ENCODE measurements at regions not wholly inside any gene's neighbourhood (a gene's known extent, or its start where the extent isn't known, plus 50 kb on each side); places are given as distances from the start of the nearest gene placed in this dataset.

DNA sequence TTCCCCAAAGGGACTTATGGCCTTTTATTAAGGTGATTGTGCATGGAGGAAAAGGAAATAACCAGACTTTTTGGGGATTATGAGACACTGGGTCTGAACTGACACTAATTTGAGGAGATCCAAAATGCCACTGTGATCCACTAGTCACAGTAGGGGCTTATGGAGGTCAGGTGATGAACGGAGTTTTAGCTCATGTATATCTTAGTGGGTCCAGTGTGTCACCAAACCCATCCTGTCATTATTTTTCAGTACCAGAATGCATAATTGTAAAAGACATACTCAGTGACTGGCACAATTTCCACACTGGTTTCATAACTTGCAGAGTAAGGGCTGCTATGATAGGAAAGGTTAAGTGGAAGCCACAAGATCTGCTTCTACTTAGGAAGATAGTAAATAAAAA is 131.3 kb downstream of the RTL3 start:
- Histone ChIP-seq H3K4me3 (ENCODE audit: control insufficient read depth in 2 of 3, extremely low read depth in 1 of 3, insufficient read depth in 2 of 3, low read depth in 1 of 3, low read length in 3 of 3) (no peak overlapping the region), H3K9ac (ENCODE audit: control insufficient read depth, extremely low read depth, insufficient read depth, low read length) (no peak overlapping the region), H4K20me1 (ENCODE audit: control insufficient read depth, extremely low read depth, insufficient read depth, low read length) (no peaks in the 10 kb centered on the region), H3K36me3 (ENCODE audit: control insufficient read depth in 2 of 2, extremely low read depth in 1 of 2, insufficient read depth in 2 of 2, low read length in 2 of 2) (no peaks in the 10 kb centered on the region), H3K27ac (ENCODE audit: control insufficient read depth, insufficient read depth, low read length) (peak overlapping the region; percentile 22), H3K9me1 (ENCODE audit: control insufficient read depth, extremely low read depth, insufficient read depth, low read length) (no peaks in the 10 kb centered on the region), H3K4me2 (ENCODE audit: control insufficient read depth, extremely low read depth, insufficient read depth, low read depth, low read length) (peak overlapping the region; percentile 23), H2AFZ (ENCODE audit: control insufficient read depth, low read length) (no peak overlapping the region), H3K27me3 (ENCODE audit: control insufficient read depth, extremely low read depth, insufficient read depth, low read length) (no peaks in the 10 kb centered on the region), H3K79me2 (ENCODE audit: control insufficient read depth, insufficient read depth, low read length) (no peaks in the 10 kb centered on the region), H3K4me1 (ENCODE audit: control insufficient read depth, extremely low read depth, insufficient read depth, low read length) (peaks cover 8% of the 10 kb centered on the region), H3K9me3 (ENCODE audit: control insufficient read depth, low read depth, low read length) (no peaks in the 10 kb centered on the region)
- FAIRE-seq (no peak), DNase-seq (ENCODE audit: low read depth, low spot score) (no peak)
- dilution Hi-C loops (cut with MboI; ENCODE audit: extremely low pct_ligation_motif_present, low sequenced_read_pairs) = no loop called here
- no peak for TF ChIP-seq EZH2 (IDR thresholded peaks at IDR 0.05; ENCODE audit: low read length)
- TF ChIP-seq, protein P1, sequence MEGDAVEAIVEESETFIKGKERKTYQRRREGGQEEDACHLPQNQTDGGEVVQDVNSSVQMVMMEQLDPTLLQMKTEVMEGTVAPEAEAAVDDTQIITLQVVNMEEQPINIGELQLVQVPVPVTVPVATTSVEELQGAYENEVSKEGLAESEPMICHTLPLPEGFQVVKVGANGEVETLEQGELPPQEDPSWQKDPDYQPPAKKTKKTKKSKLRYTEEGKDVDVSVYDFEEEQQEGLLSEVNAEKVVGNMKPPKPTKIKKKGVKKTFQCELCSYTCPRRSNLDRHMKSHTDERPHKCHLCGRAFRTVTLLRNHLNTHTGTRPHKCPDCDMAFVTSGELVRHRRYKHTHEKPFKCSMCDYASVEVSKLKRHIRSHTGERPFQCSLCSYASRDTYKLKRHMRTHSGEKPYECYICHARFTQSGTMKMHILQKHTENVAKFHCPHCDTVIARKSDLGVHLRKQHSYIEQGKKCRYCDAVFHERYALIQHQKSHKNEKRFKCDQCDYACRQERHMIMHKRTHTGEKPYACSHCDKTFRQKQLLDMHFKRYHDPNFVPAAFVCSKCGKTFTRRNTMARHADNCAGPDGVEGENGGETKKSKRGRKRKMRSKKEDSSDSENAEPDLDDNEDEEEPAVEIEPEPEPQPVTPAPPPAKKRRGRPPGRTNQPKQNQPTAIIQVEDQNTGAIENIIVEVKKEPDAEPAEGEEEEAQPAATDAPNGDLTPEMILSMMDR (optimal IDR thresholded peaks at IDR 0.05 in 1 of 3, IDR thresholded peaks at IDR 0.05 in 1 of 3, conservative IDR thresholded peaks at IDR 0.05 in 1 of 3; ENCODE audit: extremely low read depth in 1 of 3, insufficient read depth in 2 of 3, low read length in 3 of 3) = no peak

DNA sequence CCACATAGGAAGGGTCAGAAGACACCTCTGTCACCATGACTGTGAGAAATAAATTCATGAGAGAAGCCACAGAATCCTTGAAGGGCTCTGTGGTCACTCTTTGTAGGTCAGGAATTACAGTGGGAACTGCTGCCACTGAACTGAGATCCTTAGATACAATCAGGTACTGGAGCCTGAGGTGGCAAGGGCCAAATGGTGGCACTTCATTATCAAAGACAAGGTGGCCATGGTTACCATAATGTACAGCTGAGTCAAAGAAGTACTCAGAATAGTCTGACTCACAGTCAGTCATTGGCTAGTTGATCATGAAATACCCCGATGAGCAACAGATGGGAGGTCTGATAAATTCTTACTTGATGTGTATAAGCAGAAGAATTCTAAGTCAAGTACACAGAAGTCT is 131.9 kb downstream of the RTL3 start:
- H4K20me1 ChIP-seq (ENCODE audit: control insufficient read depth, extremely low read depth, insufficient read depth, low read length) = no peaks in the 10 kb centered on the region
- peak overlapping the region; percentile 27 for H3K27ac ChIP-seq (ENCODE audit: control insufficient read depth, insufficient read depth, low read length)
- H3K9ac ChIP-seq (ENCODE audit: control insufficient read depth, extremely low read depth, insufficient read depth, low read length) = no peak overlapping the region
- FAIRE-seq = peak; percentile 52
- peak; percentile 23 for DNase-seq (ENCODE audit: low read depth, low spot score)
- H3K27me3 ChIP-seq (ENCODE audit: control insufficient read depth, extremely low read depth, insufficient read depth, low read length) = no peaks in the 10 kb centered on the region
- TF ChIP-seq, protein P1 (optimal IDR thresholded peaks at IDR 0.05 in 1 of 3, IDR thresholded peaks at IDR 0.05 in 1 of 3, conservative IDR thresholded peaks at IDR 0.05 in 1 of 3; ENCODE audit: extremely low read depth in 1 of 3, insufficient read depth in 2 of 3, low read length in 3 of 3) = no peak
- no peak for TF ChIP-seq EZH2 (IDR thresholded peaks at IDR 0.05; ENCODE audit: low read length)
- H3K9me1 ChIP-seq (ENCODE audit: control insufficient read depth, extremely low read depth, insufficient read depth, low read length) = no peaks in the 10 kb centered on the region
- peaks cover 8% of the 10 kb centered on the region for H3K4me1 ChIP-seq (ENCODE audit: control insufficient read depth, extremely low read depth, insufficient read depth, low read length)
- dilution Hi-C loops (cut with MboI; ENCODE audit: extremely low pct_ligation_motif_present, low sequenced_read_pairs) = no loop called here
- no peaks in the 10 kb centered on the region for H3K79me2 ChIP-seq (ENCODE audit: control insufficient read depth, insufficient read depth, low read length)
- no peak overlapping the region for H3K4me2 ChIP-seq (ENCODE audit: control insufficient read depth, extremely low read depth, insufficient read depth, low read depth, low read length)
- no peak overlapping the region for H3K4me3 ChIP-seq (ENCODE audit: control insufficient read depth in 2 of 3, extremely low read depth in 1 of 3, insufficient read depth in 2 of 3, low read depth in 1 of 3, low read length in 3 of 3)
- no peaks in the 10 kb centered on the region for H3K36me3 ChIP-seq (ENCODE audit: control insufficient read depth in 2 of 2, extremely low read depth in 1 of 2, insufficient read depth in 2 of 2, low read length in 2 of 2)
- no peaks in the 10 kb centered on the region for H3K9me3 ChIP-seq (ENCODE audit: control insufficient read depth, low read depth, low read length)
- H2AFZ ChIP-seq (ENCODE audit: control insufficient read depth, low read length) = no peak overlapping the region

All from keratinocyte (primary cell).